Heart left ventricle (tissue), 13 donors: ENCODE measurements at regions not wholly inside any gene's neighbourhood (a gene's known extent, or its start where the extent isn't known, plus 50 kb on each side); places are given as distances from the start of the nearest gene placed in this dataset.

Experiments
- POLR2A ChIP-seq, 2 donors: fragments of 450-650 bp; IDR thresholded peaks; one replicate each; pipeline ENCODE4 v1.6.1; 2017; ENCODE audit warnings: antibody characterized with exemption in 2 of 2, mild to moderate bottlenecking in 2 of 2, moderate library complexity in 2 of 2
- TF ChIP-seq, protein P1 (sequence below), 12 donors: fragments of 200-600 bp; sonication (generic) in 4 of 12; IDR thresholded peaks; one replicate each; pipeline versions ENCODE4 v1.5.0 to v1.8.0; 2018 to 2022; ENCODE audit warnings: antibody characterized with exemption in 12 of 12, mild to moderate bottlenecking in 5 of 12
- donor health status: ischemic (EF 13 %, LVEDD 7.1; RV severe dilation, severe dysfunction).
- donor health status: DM: no; HTN: yes; CAD: no.
- donor health status: DM: no; HTN: no; CAD: no.
- donor health status: ischemic (EF 25% LVEDD 6.9; RV normal size, moderate dysfunction).
- donor health status: ischemic (EF 25% LVEDD 5.7; RV mildly dilated, moderate dysfunction).
- donor health status: ischemic (EF 35%, LVEDD 5.7; RV mildly dilated, moderate dysfunction).
- donor health status: nonischemic (EF 11% LVEDD 7.7; RV severe dilation, severe dysfunction).
- donor health status: DM: yes; HTN: yes; CAD: no.
- donor health status: PGD.
- donor health status: ischemic (EF 29% LVEDD 5.4; RV normal size, mild dysfunction).
- donor health status: nonischemic (EF 23%, LVEDD 6.1; RV moderate dilation, normal function).

DNA sequence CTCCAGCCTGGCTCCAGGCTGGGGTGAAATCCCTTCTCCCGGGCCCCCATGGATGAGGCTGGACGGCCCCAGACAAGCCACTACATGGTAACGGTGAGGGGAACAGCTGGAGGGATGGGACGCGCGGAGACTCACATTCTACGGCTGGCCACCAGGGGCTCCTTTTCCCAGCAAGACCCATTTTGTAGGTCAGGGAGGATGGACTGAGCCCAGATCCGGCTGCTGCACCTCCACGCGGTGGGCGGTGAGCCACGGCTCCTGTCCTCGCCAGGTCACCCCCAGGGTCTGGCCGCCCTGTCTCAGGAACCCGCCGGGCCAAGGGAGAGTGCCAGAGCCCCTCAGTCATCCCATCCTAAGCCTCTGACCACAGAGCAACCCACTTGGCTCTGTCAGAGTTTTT lies 75.0 kb upstream of the ACTRT2 start:
- no peak for TF ChIP-seq POLR2A (IDR thresholded peaks at IDR 0.05)
- TF ChIP-seq, protein P1, sequence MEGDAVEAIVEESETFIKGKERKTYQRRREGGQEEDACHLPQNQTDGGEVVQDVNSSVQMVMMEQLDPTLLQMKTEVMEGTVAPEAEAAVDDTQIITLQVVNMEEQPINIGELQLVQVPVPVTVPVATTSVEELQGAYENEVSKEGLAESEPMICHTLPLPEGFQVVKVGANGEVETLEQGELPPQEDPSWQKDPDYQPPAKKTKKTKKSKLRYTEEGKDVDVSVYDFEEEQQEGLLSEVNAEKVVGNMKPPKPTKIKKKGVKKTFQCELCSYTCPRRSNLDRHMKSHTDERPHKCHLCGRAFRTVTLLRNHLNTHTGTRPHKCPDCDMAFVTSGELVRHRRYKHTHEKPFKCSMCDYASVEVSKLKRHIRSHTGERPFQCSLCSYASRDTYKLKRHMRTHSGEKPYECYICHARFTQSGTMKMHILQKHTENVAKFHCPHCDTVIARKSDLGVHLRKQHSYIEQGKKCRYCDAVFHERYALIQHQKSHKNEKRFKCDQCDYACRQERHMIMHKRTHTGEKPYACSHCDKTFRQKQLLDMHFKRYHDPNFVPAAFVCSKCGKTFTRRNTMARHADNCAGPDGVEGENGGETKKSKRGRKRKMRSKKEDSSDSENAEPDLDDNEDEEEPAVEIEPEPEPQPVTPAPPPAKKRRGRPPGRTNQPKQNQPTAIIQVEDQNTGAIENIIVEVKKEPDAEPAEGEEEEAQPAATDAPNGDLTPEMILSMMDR (IDR thresholded peaks at IDR 0.05): no peak
